HG03571 (cell line): ENCODE measurements at regions not wholly inside any gene's neighbourhood (a gene's known extent, or its start where the extent isn't known, plus 50 kb on each side); places are given as distances from the start of the nearest gene placed in this dataset.
A peak's percentile ranks its signal among the peaks of the same experiment; 100 is the strongest.
"Not testable (repeated sequence)": the region's sequence is repeated elsewhere in the genome, so short reads cannot be mapped to it uniquely, and the experiment has no call there.

Source experiments
- ATAC-seq: cut with Tn5 transposase; IDR thresholded peaks from one replicate; pipeline ENCODE4 v1.9.1; 2021; ENCODE audit not compliant: unreplicated experiment

DNA sequence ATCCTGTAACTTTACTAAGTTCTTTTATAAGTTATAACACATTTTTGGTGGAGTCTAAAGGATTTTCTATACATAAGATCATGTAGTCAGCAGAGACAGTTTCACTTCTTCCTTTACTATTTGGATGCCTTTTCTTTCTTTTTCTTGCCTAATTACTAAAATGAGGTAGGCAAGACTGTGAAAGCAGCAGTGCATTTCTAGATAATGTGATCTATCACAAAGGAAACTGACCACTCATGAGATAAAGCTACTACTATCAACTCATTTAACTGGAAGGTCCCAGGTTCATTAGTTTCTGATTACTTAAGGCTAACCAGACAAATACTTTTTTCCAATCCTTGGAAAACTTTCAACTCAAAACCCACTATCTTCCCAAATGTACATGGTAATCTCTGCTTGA, 196.2 kb upstream of the E2F8 start:
- no peak for ATAC-seq

DNA sequence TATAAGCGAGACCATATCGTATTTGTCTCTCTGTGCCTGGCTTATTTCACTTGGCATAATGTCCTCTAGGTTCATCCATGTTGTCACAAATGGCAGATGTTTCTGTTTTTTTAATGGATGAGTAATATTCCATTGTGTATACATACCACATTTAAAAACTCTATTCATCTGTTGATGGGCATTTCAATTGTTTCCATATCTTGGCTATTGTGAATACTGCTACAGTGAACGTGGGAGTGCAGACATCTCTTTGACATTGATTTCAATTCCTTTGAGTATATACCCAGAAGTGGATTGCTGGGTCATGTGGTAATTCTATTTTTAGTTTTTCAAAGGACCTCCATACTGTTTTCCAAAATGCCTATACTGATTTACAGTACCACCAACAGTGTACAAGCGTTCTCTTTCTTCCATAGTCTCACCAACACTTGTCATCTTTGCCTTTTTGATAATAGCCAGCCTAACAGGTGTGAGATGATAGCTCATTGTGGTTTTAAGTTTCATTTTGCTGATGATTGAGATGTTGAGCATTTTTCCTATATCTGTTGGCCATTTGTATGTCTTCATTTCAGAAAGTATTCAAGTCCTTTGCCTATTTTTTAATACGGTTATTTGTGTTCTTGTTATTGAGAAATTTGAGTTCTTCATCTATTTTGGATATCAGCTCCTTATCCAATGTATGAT, 194.7 kb upstream of the E2F8 start:
- ATAC-seq: no peak

- no peak for ATAC-seq
Observed at GRCh38 chr11:19433791-19434190, 193.0 kb upstream of the E2F8 start.

DNA sequence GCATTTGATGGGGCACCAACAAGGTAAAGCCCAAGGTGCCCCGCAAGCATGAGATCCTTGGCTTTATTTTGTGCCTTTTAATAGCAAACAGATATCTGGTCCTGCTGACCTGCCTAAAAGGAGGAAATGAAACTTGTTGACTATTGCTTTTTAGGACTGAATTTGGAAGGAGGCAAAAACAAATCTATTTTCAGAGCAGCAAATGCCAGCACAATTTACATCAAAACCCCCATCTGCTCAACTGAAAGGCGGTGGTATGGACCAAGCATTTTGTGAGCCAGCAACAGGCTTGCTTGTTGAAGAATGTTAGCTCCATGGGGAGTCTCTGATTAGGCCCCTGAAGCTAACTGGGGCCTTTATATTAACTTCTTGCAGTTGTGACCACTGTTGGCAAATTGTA, 192.6 kb upstream of the E2F8 start:
- ATAC-seq: peak; percentile 63

- peak; percentile 55 for ATAC-seq
Observed at GRCh38 chr11:19432370-19433061, 191.8 kb upstream of the E2F8 start.

DNA sequence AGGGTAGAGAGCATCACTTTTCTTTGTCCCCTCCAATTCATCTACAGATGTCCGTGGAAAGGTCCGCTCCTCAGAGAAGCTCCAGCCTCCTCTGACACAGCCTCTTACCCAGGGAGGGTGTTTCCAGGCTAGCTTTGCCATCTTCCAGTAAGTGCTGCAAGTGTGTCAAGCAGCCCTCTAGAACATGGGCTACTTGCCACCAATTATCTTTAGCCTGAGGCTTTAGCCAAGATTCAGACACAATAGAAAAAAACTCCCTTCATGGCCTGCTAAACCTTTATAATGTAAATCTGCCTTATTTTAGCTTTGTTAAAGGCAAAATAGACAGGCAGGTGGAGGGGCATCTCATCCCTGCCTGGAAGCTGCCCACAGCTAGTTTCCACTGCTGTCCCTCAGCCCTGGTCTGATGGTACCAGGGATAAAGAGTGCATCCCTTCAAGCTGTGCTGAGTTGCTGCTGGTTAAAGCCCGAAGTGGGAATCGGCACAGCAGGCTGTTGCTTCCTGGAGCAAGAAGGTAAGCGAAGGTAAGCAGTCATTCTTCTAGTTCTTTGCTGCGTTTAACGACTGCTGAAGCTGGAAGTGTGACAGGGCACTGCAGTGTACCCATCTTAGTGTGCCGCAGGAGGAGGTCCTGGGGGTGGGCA, 190.1 kb upstream of the E2F8 start:
- ATAC-seq: no peak

GRCh38 chr11:19430346-19430745, 189.6 kb upstream of the E2F8 start:
- no peak for ATAC-seq

GRCh38 chr11:19429108-19429760, 188.5 kb upstream of the E2F8 start:
- ATAC-seq: no peak

GRCh38 chr11:19428206-19429002, 187.7 kb upstream of the E2F8 start:
- ATAC-seq: no peak

- ATAC-seq: no peak
Observed at GRCh38 chr11:19426756-19427403, 186.1 kb upstream of the E2F8 start.

- ATAC-seq: no peak
Observed at GRCh38 chr11:19426011-19426755, 185.4 kb upstream of the E2F8 start.

DNA sequence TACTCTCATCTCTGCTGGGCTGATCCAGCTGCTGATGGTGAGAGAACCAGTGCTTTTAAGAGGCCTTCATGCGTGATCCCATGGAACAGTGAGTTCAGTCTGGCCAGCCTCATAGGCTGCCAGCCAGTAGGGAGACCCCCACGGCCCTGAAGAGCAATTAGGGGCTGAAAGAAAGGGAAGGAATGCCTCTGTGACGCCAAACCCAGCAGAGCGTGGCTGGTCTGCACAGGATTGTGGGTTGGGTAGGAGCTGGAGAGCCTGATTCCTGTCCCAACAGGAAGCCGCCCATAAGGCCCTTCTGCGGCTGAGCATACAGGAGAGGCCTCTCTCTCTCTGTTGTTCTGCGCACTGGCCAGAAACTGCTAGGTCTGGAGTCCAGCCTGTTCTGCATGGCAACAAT, 181.5 kb upstream of the E2F8 start:
- no peak for ATAC-seq

- no peak for ATAC-seq
Observed at GRCh38 chr11:19420868-19421533, 180.3 kb upstream of the E2F8 start.

DNA sequence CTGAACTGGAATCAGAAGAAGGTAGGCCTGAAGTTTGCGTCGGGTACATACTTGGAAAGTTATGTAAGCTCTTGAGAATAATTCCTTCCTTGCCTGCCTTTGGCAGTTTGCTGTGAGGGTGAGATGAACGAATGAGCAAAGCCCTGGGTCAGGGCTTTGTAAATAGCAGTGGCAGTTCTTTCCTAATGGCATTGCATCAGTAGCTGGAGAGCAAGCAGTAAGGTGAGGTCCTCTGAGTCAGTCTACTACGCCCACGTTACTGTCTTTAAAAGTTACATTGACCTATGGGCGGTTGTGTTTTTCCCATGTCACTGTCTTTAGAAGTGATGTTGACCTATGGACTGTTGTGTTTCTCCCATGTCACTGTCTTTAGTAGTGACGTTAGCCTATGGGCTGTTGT, 179.1 kb upstream of the E2F8 start:
- no peak for ATAC-seq

DNA sequence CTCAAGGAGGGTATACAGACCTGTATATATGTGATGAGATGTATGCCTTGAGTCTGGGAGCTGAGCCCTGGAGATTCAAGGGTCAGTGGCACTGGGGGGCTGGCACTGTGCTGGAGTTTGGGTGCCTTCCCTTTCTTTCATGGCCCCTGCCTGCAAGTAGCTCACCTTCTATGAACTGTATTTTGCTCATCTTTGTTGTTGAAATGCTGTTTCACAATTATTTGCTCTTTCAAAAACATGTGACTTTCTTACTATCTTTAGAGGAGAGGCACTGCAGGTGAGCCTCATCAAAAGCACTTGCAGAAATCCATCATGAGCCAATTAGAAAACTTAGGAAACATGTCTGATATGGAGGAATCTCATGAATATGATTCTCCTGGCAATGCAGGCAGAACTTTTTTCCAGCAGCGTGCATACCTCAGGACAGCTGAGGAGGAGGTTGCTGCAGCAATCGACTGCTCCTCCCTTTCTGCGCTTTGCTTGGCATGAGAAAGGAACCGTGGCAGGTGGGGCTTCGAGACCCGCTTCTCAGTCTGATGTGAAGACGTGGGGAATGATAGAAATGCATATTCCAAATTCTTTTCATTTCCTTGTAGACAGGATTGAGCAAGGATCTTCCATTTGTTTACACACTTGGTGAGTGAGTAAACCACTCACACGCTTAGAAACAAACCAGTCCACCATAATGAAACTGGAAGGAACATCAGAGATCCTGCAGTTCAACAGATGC, 178.4 kb upstream of the E2F8 start:
- ATAC-seq: no peak

- no peak for ATAC-seq
Observed at GRCh38 chr11:19418221-19418620, 177.5 kb upstream of the E2F8 start.

DNA sequence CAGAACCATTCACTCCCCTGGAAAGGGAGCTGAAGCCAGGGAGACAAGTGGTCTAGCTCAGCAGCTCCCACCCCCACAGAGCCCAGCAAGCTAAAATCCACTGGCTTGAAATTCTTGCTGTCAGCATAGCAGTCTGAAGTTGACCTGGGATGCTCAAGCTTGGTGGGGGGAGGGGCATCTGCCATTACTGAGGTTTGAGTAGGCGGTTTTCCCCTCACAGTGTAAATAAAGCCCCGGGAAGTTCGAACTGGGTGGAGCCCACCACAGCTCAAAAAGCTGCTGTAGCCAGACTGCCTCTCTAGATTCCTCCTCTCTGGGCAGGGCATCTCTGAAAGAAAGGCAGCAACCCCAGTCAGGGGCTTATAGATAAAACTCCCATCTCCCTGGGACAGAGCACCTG, 171.3 kb upstream of the E2F8 start:
- ATAC-seq: not testable (repeated sequence)

GRCh38 chr11:19410032-19410431, 169.3 kb upstream of the E2F8 start:
- no peak for ATAC-seq

DNA sequence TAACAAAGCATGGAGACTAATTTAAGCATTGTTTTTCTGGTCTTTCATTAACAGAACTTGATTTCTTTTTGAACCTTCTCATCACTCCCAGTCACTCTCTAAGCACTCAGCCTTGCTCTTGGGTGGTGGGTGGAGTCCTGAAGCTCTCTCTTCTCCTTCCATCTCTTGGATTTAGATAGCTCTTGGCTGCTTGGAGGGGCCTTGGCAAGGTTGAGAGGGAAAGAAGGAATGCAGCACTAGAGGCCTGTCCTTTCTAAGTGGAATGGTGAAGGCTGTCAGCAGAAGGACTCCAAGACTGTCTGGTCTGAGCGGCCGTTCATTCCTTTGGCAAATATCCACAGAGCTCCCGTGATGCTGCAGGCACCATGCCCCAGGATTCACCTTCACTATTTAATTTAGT, 168.6 kb upstream of the E2F8 start:
- ATAC-seq: no peak
